ENCODE measurements at regions not wholly inside any gene's neighbourhood (a gene's known extent, or its start where the extent isn't known, plus 50 kb on each side); places are given as distances from the start of the nearest gene placed in this dataset.
"Not testable (repeated sequence)": the region's sequence is repeated elsewhere in the genome, so short reads cannot be mapped to it uniquely, and the experiment has no call there.

DNA sequence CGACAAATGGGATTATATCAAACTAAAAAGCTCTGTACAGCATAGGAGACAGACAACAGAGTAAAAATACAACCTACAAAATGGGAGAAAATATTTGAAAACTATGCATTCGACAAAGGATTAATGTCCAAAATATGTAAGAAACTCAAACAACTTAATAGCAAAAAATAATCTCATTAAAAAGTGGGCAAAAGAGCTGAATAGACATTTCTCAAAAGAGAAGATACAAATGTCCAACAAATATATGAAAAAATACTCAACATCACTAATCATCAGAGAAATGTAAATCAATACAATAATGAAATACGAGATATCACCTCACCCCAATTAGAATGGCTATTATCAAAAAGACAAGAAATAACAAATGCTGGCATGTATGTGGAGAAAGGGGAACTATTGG, 272.9 kb downstream of the KLHL13 start:
- TF ChIP-seq, protein P1, sequence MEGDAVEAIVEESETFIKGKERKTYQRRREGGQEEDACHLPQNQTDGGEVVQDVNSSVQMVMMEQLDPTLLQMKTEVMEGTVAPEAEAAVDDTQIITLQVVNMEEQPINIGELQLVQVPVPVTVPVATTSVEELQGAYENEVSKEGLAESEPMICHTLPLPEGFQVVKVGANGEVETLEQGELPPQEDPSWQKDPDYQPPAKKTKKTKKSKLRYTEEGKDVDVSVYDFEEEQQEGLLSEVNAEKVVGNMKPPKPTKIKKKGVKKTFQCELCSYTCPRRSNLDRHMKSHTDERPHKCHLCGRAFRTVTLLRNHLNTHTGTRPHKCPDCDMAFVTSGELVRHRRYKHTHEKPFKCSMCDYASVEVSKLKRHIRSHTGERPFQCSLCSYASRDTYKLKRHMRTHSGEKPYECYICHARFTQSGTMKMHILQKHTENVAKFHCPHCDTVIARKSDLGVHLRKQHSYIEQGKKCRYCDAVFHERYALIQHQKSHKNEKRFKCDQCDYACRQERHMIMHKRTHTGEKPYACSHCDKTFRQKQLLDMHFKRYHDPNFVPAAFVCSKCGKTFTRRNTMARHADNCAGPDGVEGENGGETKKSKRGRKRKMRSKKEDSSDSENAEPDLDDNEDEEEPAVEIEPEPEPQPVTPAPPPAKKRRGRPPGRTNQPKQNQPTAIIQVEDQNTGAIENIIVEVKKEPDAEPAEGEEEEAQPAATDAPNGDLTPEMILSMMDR (IDR thresholded peaks at IDR 0.05; ENCODE audit: extremely low read depth, insufficient read depth, missing control alignments) = no peak

DNA sequence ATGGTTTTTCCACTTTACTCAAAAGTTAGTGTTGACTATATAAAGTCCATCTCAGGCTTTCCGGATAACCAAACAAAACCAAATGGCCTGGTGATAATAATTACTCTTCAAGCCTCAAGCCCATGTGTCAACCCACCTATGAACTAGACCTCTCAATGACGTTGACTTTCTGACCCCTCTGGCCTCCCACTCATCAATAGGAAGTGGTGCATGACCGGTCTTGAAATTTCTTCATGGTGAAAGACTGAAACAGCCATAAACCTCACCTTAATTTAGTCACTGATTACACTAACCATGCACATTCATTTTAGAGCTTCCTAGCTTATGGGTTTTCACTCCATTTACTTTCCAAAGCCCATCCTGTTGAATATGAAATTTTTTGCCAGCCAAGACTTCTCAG, 276.0 kb downstream of the KLHL13 start:
- no peak for DNase-seq (ENCODE audit: low spot score)
- in situ Hi-C loops (cut with MboI; ENCODE audit: low pct_unique_long_range_greater_than_20kb, low sequenced_read_pairs, unreplicated experiment) = no loop called here
- TF ChIP-seq, protein P1 (IDR thresholded peaks at IDR 0.05; ENCODE audit: extremely low read depth, insufficient read depth, missing control alignments) = no peak

More for the DNA sequence above, 272.9 kb downstream of the KLHL13 start:
- in situ Hi-C loops (cut with MboI; ENCODE audit: low pct_unique_long_range_greater_than_20kb, low sequenced_read_pairs, unreplicated experiment) = no loop called here
- no peak for DNase-seq (ENCODE audit: low spot score)

DNA sequence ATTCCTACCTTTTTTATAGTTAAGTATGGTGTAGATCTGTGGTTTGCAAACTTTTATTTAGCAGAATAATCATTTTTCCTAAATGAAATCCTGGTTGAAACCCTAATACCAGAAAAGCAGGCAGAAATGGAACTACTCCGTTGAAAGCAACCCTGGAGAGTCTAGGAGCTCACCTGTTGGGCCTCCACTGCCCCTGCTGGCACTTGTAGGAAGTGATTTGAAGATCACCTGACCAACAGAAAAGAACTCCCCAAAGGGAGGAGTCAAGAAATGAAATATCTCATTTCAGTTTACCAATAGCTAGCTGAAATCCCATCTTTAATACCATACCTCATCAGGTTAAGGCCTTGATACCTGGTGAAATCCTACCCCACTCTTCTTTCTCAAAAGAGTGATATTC, 277.1 kb downstream of the KLHL13 start:
- in situ Hi-C loops (cut with MboI; ENCODE audit: low pct_unique_long_range_greater_than_20kb, low sequenced_read_pairs, unreplicated experiment) = no loop called here
- TF ChIP-seq, protein P1 (IDR thresholded peaks at IDR 0.05; ENCODE audit: extremely low read depth, insufficient read depth, missing control alignments) = no peak
- DNase-seq (ENCODE audit: low spot score) = no peak

DNA sequence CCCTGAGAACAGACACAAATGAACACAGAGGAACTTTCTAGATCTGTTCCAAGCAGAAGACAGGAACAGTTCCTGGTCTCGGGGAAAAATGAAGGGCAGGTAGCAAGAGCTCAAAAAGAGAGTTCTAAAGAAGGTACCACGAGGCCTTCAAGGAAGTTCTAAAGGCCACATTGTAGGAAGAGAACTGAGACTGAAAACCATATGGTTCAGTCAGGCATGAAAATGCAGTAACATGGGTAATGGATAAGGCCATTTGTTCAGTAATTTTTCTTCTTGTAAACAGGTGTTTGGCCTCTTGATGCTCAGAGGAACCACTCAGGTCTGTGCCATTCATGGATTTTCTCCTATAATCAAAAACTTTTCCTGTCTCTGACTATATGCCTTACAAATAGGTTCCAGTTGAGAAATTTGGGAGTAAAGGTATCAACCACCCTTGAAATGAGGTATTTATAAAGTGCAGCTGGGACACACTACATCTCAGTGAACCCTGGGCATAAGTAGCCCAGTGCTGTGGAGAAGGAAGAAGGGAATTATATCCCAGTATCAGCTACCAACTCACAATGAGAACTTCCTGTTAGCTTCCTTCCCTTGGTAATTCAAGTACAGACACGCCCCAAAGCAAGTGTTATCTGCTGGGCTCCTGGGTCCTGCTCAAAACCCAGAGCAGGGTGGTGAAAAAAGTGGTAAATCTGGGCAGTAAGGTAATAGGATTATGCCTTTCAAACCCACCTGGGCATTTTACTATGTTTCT, 277.9 kb downstream of the KLHL13 start:
- in situ Hi-C loops (cut with MboI; ENCODE audit: low pct_unique_long_range_greater_than_20kb, low sequenced_read_pairs, unreplicated experiment) = no loop called here
- TF ChIP-seq, protein P1 (IDR thresholded peaks at IDR 0.05; ENCODE audit: extremely low read depth, insufficient read depth, missing control alignments) = no peak
- DNase-seq (ENCODE audit: low spot score) = no peak

DNA sequence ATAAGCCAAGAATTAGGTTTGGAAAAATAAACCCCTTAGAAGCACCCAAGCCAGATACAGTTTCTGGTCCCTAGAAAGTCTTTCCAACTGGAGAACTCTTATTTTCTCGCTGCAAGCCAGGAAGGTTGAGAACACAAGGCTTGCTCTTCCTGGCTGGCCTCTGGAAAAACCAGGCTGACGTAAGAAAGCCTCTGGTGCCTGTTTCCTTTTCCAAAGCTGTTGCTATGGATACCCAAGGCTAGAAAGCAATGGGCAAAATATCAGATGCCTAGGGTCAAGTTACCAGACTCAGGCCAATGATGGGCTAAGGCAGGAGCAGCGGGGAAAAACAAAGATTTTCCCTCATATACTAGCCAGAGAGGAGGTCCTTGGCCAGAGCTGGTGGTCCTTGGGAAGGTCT, 281.6 kb downstream of the KLHL13 start:
- DNase-seq (ENCODE audit: low spot score) = no peak
- in situ Hi-C loops (cut with MboI; ENCODE audit: low pct_unique_long_range_greater_than_20kb, low sequenced_read_pairs, unreplicated experiment) = no loop called here
- TF ChIP-seq, protein P1 (IDR thresholded peaks at IDR 0.05; ENCODE audit: extremely low read depth, insufficient read depth, missing control alignments) = no peak

DNA sequence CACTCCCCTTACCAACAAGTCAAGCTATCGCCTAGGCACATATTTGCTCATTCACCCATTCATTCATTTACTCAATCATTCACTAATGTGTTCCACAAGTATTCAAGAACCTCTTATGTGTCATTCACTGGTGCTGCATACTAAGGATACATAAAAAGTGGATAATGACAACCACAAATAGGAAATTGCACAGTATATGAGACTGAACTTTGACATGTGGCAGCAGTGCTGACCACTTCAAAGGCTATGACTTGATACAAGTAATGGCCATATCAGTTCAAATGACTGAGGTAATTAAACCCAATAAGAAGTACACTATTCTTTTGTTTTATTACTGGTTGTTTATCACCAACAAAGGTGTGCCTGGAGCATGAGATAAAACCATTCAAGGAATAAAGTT, 282.5 kb downstream of the KLHL13 start:
- in situ Hi-C loops (cut with MboI; ENCODE audit: low pct_unique_long_range_greater_than_20kb, low sequenced_read_pairs, unreplicated experiment) = no loop called here
- DNase-seq (ENCODE audit: low spot score) = no peak
- TF ChIP-seq, protein P1 (IDR thresholded peaks at IDR 0.05; ENCODE audit: extremely low read depth, insufficient read depth, missing control alignments) = no peak

DNA sequence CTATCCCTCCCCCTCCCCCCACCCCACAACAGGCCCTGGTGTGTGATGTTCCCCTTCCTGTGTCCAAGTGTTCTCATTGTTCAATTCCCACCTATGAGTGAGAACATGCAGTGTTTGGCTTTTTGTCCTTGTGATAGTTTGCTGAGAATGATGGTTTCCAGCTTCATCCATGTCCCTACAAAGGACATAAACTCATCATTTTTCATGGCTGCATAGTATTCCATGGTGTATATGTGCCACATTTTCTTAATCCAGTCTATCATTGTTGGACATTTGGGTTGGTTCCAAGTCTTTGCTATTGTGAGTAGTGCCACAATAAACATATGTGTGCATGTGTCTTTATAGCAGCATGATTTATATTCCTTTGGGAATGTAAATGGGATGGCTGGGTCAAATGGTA, 295.1 kb downstream of the KLHL13 start:
- in situ Hi-C loops (cut with MboI; ENCODE audit: low pct_unique_long_range_greater_than_20kb, low sequenced_read_pairs, unreplicated experiment); DNase-seq (ENCODE audit: low spot score): not testable (repeated sequence)

All from GM13977 (cell line).